OCI-LY7 (cell line): ENCODE measurements at regions not wholly inside any gene's neighbourhood (a gene's known extent, or its start where the extent isn't known, plus 50 kb on each side); places are given as distances from the start of the nearest gene placed in this dataset.
A peak's percentile ranks its signal among the peaks of the same experiment; 100 is the strongest.

Experiments
- BruUV-seq: library from RNA; stranded (reverse); fragments of 400-500 nt; replicated peaks from 2 replicates; lab custom pipeline; 2021; lab: Mats Ljungman, UMichigan
- CTCF ChIA-PET: fragments of 300-600 bp; sonication (Branson Sonifier 250); formaldehyde crosslinking; loops from one replicate; lab custom pipeline; 2022; ENCODE audit warnings: antibody characterized with exemption; ENCODE audit not compliant: unreplicated experiment; lab: Charles Lee
- POLR2A ChIA-PET: fragments of 300-600 bp; sonication (Branson Sonifier 250); formaldehyde crosslinking; loops from one replicate; lab custom pipeline; 2022; ENCODE audit warnings: antibody characterized with exemption; lab: Charles Lee
- DNase-seq: peaks from one replicate; pipeline ENCODE4 v3.0.0-alpha.2; 2015; ENCODE audit warnings: low spot score
- H2AFZ ChIP-seq: fragments of 200-600 bp; sonication (generic), shearing (Covaris generic); 2 replicates; pipeline ENCODE4 v1.6.1; 2014; ENCODE audit warnings: mild to moderate bottlenecking, antibody characterized with exemption, low read length, moderate library complexity
- H3K27ac ChIP-seq: fragments of 200-600 bp; sonication (generic); 2 replicates; pipeline ENCODE4 v1.5.1; 2014; ENCODE audit warnings: mixed run types, low read depth, mild to moderate bottlenecking, moderate library complexity, low read length, inconsistent platforms; ENCODE audit not compliant: poor library complexity, severe bottlenecking
- H3K36me3 ChIP-seq: fragments of 200-600 bp; sonication (generic); 2 replicates; pipeline ENCODE4 v1.6.1; 2014; ENCODE audit warnings: mild to moderate bottlenecking, antibody characterized with exemption, low read length, moderate library complexity, mixed read lengths; ENCODE audit not compliant: insufficient read depth
- H3K4me1 ChIP-seq: fragments of 200-600 bp; sonication (generic); 2 replicates; pipeline ENCODE4 v1.5.1; 2014; ENCODE audit warnings: mild to moderate bottlenecking, low read length; ENCODE audit not compliant: insufficient read depth, poor library complexity, severe bottlenecking
- H3K4me2 ChIP-seq: fragments of 200-600 bp; sonication (generic); 2 replicates; pipeline ENCODE4 v1.6.1; 2014; ENCODE audit warnings: mild to moderate bottlenecking, low read length
- H3K4me3 ChIP-seq: fragments of 200-600 bp; sonication (generic); 2 replicates; pipeline ENCODE4 v1.5.1; 2014; ENCODE audit warnings: mild to moderate bottlenecking, low read depth, low read length; ENCODE audit not compliant: poor library complexity, severe bottlenecking
- H3K79me2 ChIP-seq: fragments of 200-600 bp; sonication (generic); 2 replicates; pipeline ENCODE4 v1.6.1; 2016; ENCODE audit warnings: low read depth, mild to moderate bottlenecking, low read length, moderate library complexity, mixed read lengths; ENCODE audit not compliant: insufficient read depth
- H3K9me2 ChIP-seq: fragments of 200-600 bp; sonication (generic); 2 replicates; pipeline ENCODE4 v1.6.1; 2016; ENCODE audit warnings: mild to moderate bottlenecking, low read length, mixed read lengths; ENCODE audit not compliant: insufficient read depth
- H3K9me3 ChIP-seq: fragments of 200-600 bp; sonication (generic); 2 replicates; pipeline ENCODE4 v1.6.1; 2014; ENCODE audit warnings: mild to moderate bottlenecking, mixed run types, low read length, mixed read lengths
- H4K20me1 ChIP-seq: fragments of 200-600 bp; sonication (generic); 2 replicates; pipeline ENCODE4 v1.6.1; 2014; ENCODE audit warnings: mild to moderate bottlenecking, antibody characterized with exemption, low read length, moderate library complexity, mixed read lengths; ENCODE audit not compliant: insufficient read depth
- EZH2phosphoT487 ChIP-seq: fragments of 200-600 bp; sonication (generic); IDR thresholded peaks from 2 replicates; pipeline ENCODE4 v1.6.1; 2018; ENCODE audit warnings: low read depth, borderline replicate concordance, mild to moderate bottlenecking, mixed run types, antibody characterized with exemption, low read length, moderate library complexity, mixed read lengths
- intact Hi-C: fragments of 100-400 bp; cut with micrococcal nuclease; formaldehyde crosslinking; loops from one replicate; pipeline ENCODE4 v1.10.0; 2022; ENCODE audit not compliant: unreplicated experiment
- TF ChIP-seq, protein P1 (sequence below): fragments of 200-600 bp; sonication (generic); conservative IDR thresholded peaks from 2 replicates; pipeline ENCODE4 v1.5.1; 2014; ENCODE audit warnings: mild to moderate bottlenecking, antibody characterized with exemption, low read length, moderate library complexity, mixed read lengths

DNA sequence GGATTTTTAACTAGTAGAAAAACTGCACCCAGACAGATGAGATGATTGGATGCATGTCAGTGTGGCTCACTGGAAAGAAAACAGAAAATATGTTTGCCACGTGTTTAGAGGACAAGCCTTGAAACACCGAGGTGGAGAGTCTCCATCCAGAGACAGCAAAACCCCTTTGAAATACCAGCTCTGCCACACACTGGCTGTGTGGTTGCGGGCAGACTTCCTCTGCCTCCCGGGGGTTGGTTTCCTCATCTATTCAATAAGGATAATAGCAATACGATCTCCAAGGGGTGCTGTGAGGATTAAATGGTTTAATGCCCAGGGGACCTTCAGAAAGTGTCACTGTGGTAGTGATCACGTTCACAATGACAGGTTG lies 67.2 kb upstream of the PARP1 start:
- H4K20me1 ChIP-seq = no peaks in the 10 kb centered on the region
- no peak overlapping the region for H3K4me2 ChIP-seq
- intact Hi-C loops = no loop called here
- no peaks in the 10 kb centered on the region for H3K9me3 ChIP-seq
- no peak for TF ChIP-seq EZH2phosphoT487
- TF ChIP-seq, protein P1, sequence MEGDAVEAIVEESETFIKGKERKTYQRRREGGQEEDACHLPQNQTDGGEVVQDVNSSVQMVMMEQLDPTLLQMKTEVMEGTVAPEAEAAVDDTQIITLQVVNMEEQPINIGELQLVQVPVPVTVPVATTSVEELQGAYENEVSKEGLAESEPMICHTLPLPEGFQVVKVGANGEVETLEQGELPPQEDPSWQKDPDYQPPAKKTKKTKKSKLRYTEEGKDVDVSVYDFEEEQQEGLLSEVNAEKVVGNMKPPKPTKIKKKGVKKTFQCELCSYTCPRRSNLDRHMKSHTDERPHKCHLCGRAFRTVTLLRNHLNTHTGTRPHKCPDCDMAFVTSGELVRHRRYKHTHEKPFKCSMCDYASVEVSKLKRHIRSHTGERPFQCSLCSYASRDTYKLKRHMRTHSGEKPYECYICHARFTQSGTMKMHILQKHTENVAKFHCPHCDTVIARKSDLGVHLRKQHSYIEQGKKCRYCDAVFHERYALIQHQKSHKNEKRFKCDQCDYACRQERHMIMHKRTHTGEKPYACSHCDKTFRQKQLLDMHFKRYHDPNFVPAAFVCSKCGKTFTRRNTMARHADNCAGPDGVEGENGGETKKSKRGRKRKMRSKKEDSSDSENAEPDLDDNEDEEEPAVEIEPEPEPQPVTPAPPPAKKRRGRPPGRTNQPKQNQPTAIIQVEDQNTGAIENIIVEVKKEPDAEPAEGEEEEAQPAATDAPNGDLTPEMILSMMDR = no peak
- H2AFZ ChIP-seq = 0 out of 2 replicates have a peak overlapping the region, but pooled peaks have one; percentile 37
- no peaks in the 10 kb centered on the region for H3K9me2 ChIP-seq
- no peak overlapping the region for H3K4me3 ChIP-seq
- H3K79me2 ChIP-seq = no peaks in the 10 kb centered on the region
- H3K36me3 ChIP-seq = no peaks in the 10 kb centered on the region
- POLR2A ChIA-PET = no interaction called here
- H3K27ac ChIP-seq = no peak overlapping the region
- no peak for DNase-seq
- CTCF ChIA-PET = interaction anchor here (1.6 kb wide), 1 partner anchor 15 kb away, joined by 4 read pairs; no protein-coding TSS in a partner anchor
- H3K4me1 ChIP-seq = peaks cover 21% of the 10 kb centered on the region
- no TSS peak for BruUV-seq

DNA sequence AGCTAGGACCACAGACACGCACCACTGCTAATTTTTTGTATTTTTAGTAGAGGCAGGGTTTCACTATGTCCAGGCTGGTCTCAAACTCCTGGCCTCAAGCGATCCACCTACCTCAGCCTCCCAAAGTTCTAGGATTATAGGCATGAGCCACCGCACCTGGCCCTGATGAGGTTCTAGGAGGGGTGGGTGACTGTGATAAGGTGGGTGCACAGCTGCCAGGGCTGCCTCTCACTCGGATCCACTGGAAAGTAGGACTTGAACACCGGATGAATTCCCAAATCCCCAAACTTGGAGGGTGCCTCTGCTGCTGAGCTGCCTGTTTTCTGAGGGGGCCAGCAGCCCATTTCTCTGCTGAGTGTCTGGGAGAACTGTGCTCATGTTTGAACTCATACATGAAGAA lies 68.2 kb upstream of the PARP1 start:
- no peak overlapping the region for H3K4me3 ChIP-seq
- peaks cover 21% of the 10 kb centered on the region for H3K4me1 ChIP-seq
- no peak overlapping the region for H2AFZ ChIP-seq
- ChIA-PET POLR2A (interaction anchor here (0.7 kb wide), 1 partner anchor 14 kb away, joined by 3 read pairs; no protein-coding TSS in a partner anchor), CTCF (no interaction called here)
- no peak overlapping the region for H3K27ac ChIP-seq
- H3K79me2 ChIP-seq = no peaks in the 10 kb centered on the region
- no peaks in the 10 kb centered on the region for H3K9me3 ChIP-seq
- no peaks in the 10 kb centered on the region for H3K36me3 ChIP-seq
- no TSS peak for BruUV-seq
- no peak overlapping the region for H3K4me2 ChIP-seq
- H3K9me2 ChIP-seq = no peaks in the 10 kb centered on the region
- no peak for DNase-seq
- TF ChIP-seq, protein P1 = no peak
- TF ChIP-seq EZH2phosphoT487 = no peak
- no peaks in the 10 kb centered on the region for H4K20me1 ChIP-seq
- intact Hi-C loops = no loop called here

DNA sequence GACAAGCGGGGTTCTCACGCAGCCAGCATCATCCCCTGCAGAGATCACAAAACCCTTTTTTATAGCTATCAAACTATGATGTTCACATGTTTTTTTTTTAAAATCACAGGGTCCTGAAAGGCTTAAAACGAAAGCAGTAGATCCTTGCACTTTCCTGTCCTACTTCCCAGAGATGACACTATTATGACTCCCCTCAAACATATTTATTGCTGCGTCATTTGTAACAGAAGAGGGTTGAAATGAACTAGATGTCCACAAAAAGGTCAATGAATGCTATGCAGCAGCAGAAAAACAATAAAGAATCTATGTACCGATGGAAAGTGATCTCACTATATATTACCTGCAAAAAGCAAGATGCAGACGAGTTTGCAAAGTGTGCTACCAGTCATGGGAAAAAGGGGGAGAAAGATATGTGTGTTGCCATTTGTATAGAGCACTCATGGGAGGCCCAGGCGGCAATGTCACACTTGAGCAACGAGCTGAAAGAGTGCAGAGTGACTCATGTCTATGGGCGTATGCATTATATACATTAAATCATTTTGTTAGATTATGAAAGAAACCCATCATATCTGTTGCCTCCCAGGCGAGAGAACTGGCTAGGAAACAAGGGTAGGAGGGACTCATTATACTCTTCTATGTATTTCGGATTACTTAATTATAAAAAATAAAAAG lies 68.9 kb upstream of the PARP1 start:
- peak; percentile 46 for DNase-seq
- CTCF ChIA-PET = no interaction called here
- no peak overlapping the region for H2AFZ ChIP-seq
- POLR2A ChIA-PET = interaction anchor here (0.7 kb wide), 1 partner anchor 14 kb away, joined by 3 read pairs; no protein-coding TSS in a partner anchor
- TF ChIP-seq EZH2phosphoT487 = no peak
- TF ChIP-seq, protein P1 = peak; percentile 30; the same call in 1 of the 2 replicates
- H3K4me2 ChIP-seq = no peak overlapping the region
- no peaks in the 10 kb centered on the region for H3K9me3 ChIP-seq
- H3K4me3 ChIP-seq = no peak overlapping the region
- H3K27ac ChIP-seq = no peak overlapping the region
- no peaks in the 10 kb centered on the region for H3K79me2 ChIP-seq
- H3K9me2 ChIP-seq = no peaks in the 10 kb centered on the region
- intact Hi-C loops = no loop called here
- no TSS peak for BruUV-seq
- no peaks in the 10 kb centered on the region for H3K36me3 ChIP-seq
- H4K20me1 ChIP-seq = no peaks in the 10 kb centered on the region
- peaks cover 27% of the 10 kb centered on the region for H3K4me1 ChIP-seq
